Epithelial cell of esophagus (primary cell): ENCODE measurements at regions not wholly inside any gene's neighbourhood (a gene's known extent, or its start where the extent isn't known, plus 50 kb on each side); places are given as distances from the start of the nearest gene placed in this dataset.

Experiments used
- DNase-seq: peaks from one replicate; pipeline ENCODE4 v3.0.0; 2010; ENCODE audit warnings: low read depth
- H3K4me3 ChIP-seq: 2 replicates; pipeline ENCODE4 v1.5.1; 2011; ENCODE audit warnings: mild to moderate bottlenecking, low read length, control low read depth
- TF ChIP-seq, protein P1 (sequence below): IDR thresholded peaks from 2 replicates; pipeline ENCODE4 v1.5.1; 2011; ENCODE audit warnings: low read depth, mild to moderate bottlenecking, low read length, control low read depth, inconsistent platforms; ENCODE audit not compliant: insufficient read depth; ENCODE audit errors: missing control alignments

DNA sequence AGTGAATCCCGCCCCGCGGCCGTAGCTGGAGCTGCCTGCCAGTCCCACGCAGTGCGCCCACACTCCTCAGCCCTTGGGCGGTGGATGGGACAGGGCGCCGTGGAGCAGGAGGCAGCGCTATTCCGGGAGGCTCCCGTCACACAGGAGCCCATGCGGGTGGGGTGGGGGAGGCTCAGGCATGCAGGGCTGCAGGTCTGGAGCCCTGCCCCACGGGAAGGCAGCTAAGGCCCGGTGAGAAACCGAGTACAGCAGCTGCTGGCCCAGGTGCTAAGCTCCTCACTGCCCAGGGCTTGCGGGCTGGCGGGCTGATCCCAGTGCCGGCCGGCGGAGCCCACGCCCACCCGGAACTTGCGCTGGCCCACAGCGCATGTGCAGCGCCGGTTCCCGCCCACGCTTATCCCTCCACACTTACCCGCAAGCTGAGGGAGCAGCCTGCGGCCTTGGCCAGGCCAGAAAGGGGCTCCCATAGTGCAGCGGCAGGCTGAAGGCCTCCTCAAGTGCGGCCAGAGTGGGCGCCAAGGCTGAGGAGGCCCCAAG is 1152.8 kb upstream of the CELF4 start:
- DNase-seq = no peak
- TF ChIP-seq, protein P1, sequence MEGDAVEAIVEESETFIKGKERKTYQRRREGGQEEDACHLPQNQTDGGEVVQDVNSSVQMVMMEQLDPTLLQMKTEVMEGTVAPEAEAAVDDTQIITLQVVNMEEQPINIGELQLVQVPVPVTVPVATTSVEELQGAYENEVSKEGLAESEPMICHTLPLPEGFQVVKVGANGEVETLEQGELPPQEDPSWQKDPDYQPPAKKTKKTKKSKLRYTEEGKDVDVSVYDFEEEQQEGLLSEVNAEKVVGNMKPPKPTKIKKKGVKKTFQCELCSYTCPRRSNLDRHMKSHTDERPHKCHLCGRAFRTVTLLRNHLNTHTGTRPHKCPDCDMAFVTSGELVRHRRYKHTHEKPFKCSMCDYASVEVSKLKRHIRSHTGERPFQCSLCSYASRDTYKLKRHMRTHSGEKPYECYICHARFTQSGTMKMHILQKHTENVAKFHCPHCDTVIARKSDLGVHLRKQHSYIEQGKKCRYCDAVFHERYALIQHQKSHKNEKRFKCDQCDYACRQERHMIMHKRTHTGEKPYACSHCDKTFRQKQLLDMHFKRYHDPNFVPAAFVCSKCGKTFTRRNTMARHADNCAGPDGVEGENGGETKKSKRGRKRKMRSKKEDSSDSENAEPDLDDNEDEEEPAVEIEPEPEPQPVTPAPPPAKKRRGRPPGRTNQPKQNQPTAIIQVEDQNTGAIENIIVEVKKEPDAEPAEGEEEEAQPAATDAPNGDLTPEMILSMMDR = no peak
- H3K4me3 ChIP-seq = no peak overlapping the region

DNA sequence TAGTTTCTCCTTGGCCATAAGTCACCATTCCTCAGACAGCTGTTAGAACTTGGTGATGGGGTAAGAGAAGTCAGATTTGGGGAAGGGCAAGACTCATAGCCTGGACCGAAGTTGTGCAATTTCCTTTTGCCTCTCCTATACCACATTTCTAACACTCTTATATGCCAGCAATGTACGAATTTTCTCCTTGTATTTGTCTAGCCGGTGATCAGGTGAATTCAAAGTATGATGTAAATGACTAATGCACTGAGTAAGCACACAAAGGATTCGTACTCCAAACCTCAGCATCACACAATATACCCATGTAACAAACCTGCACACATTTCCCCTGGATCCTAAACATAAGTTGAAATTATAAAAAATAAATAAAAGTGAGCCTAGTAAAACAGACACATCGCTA is 1143.5 kb upstream of the CELF4 start:
- H3K4me3 ChIP-seq = no peak overlapping the region
- peak; percentile 74 for DNase-seq
- TF ChIP-seq, protein P1 = no peak

DNA sequence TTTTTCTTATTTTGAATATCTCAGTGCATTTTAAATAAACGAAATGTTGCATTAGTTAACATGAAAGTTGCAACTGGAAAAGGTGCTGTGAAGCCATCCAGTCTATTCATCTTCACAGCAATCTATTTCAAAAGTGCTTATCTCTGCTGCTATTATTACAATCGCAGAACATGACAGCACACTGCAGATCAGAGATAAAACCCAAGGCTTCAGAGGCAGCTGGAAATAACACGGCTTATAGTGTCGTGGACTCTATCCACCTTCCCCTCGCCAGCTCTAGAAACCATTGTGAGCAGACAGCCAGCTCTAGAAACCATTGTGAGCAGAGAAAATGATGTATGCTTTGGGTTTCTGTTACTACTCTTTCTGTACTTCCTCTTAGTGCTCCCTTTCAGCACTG is 1140.8 kb upstream of the CELF4 start:
- no peak for DNase-seq
- TF ChIP-seq, protein P1 = no peak
- H3K4me3 ChIP-seq = no peak overlapping the region

DNA sequence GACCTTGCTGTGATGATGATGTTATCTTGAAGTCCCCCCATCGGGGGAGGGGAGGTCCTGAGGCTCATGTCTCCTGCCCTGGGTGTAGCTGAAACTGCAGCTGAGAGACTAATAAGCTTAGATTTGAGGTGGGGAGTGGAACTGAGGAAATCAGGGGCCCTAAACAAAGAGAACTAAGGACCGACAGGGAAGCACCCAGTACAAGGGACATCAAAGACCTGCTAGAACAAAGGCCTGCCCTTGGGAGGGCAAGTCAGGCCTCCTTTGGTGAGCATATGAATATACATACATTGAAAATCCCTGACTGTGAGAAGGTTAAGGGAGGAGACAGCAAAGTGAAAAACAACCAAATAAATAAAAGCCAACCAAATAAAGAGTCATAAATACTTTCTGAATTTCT is 1132.5 kb upstream of the CELF4 start:
- no peak for DNase-seq
- TF ChIP-seq, protein P1 = no peak
- no peak overlapping the region for H3K4me3 ChIP-seq

DNA sequence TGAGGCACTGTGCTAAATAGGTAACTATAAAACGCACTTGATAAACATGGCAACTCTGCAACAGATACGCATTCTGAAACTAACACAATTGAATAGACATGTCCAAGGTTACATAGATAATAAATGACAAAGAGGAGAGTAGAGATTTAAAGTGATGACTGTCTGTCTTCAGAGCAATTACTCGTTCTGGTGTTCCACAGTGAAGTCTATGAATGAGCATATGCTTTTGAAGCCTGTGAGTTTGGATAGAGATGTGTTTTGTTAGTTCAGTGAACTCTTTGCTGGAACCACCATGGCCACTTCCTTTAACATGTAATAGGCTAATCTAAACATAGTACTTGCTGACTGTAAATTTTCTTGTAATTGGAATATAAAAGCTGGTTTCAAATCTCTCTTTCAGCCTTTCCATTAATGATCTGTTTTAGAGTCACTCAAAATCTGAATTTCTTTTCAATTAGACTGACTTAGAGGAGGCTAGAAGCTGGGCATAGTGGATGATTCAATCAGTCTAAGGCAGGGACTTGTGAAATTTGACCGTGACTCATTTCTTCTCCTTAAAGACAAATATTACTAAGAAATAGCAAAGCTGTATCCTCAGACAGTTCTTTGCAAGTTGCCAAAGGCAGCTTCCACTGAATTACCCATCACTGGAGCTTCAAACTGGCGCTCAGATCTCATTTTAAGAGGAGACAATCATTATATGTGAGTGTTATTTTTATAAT is 1130.1 kb upstream of the CELF4 start:
- TF ChIP-seq, protein P1 = no peak
- DNase-seq = peak; percentile 94
- no peak overlapping the region for H3K4me3 ChIP-seq

DNA sequence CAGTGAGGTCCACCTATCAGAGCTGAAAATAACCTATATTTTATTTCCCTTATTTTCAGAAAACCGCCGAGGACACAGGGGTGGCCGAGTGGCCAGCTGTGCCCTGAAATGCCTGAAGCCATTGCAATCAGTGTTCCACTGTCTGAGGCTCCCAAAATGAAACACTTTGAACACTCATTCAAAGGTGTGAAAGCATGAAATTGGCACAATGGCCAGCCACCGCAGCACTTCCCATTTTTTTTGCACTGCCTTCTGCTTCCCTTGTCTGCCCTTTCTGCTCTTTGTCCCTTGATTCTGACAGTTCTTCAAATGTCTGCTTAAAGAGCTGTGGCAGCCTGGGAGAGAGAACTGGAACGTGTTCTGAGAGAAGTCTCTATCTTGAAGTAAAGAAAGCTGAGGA is 1127.5 kb upstream of the CELF4 start:
- no peak overlapping the region for H3K4me3 ChIP-seq
- no peak for DNase-seq
- TF ChIP-seq, protein P1 = no peak

DNA sequence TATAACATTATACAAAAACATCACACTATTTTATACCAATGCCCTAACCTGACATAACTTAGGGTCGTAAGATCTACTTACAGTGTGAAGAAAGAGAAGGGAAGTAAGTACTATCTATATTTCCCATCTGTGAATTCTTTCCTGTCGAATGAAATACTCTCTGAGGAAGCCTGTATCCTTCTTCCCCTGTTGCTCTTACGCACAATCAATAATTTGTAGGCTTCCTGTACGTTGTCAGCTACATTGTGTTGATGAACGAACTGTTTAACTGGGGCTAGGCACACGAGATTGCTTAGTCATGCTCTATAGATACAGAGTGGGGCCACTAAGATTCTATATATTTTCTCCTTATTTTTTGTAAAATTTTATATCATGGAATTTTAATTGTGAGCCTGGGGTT is 1125.0 kb upstream of the CELF4 start:
- TF ChIP-seq, protein P1 = no peak
- DNase-seq = no peak

More for the DNA sequence above, 1125.0 kb upstream of the CELF4 start:
- no peak overlapping the region for H3K4me3 ChIP-seq
